ENCODE measurements at regions not wholly inside any gene's neighbourhood (a gene's known extent, or its start where the extent isn't known, plus 50 kb on each side); places are given as distances from the start of the nearest gene placed in this dataset.

DNA sequence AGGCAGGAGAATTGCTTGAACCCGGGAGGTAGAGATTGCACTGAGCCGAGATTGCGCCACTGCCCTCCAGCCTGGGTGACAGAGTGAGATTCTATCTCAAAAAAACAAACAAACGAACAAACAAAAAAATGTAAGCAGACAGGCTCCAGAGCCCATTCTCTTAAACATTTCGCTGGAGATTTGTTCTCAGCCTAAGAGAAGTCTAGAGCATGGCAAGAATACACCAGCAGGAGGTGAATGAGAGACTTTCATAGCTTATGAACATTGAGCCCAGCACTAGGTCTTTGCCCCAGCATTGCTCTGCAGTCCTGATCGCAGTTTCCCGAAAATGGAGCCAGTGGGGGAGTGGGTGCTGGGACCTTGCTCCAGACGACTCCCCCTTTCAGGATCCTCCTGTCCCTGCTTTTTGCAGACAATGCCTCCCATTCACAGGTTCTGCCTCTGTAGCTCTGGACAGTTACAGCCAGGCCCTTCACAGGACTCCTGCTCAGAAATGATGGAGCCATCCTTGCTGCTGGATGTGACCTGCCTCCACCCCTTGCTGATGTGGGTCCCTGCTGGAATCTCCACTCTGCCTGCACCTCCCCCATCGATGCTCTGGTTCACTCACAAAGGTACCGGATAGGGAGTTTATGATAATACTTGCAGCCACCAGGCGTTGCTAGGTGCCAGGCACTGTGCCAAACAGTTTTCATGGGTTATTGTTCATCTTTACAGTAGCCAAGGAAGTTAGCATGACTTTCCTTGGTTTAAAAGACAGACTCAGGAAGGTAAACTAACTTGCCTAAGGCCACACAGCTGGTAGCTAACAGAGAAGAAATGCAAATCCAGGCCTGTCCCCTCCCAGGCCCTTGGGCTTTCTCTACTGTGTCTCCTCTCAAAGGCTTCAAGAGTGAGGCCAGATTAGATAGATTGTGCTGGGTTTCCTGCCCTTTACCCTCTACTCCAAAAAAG is 329.7 kb upstream of the TLE3 start:
- intact Hi-C loops (cut with DNase I) = no loop called here
- ATAC-seq = no peak
- DNase-seq = no peak

DNA sequence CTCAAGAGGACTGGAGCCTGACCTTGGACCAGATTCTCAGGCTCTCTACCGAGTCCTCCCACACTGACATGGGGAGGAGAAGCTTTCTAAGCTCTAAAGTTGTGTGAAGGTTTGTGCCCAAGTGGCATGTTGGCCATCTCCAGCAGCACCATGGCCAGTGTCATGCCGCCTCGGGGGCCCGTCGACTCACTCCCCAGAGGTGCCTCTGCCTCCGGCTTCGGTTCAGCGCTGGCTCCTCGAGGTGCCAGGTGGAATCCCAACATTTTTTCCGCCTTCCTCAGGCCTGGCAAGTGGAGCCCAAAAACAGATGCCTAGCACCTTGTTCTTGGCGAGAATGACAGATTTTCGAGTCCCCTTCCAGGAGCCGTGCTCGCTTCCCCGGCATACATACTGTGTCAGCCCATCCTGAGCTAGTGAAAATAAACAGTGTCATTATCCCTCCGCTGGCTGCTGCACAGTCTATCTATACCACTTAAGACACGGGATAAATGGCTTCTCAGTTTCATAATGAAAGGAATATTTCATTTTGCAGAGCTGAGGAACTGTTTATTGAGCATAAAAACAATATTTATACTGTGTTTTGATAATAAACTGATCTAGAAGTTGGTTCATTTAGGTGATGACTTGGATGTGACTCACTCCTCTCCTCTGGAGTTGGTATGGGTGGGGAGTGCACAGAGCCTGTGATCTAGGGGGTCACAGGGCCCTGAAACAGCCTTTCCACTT is 328.5 kb upstream of the TLE3 start:
- no peak for DNase-seq
- ATAC-seq = no peak
- intact Hi-C loops (cut with DNase I) = no loop called here

DNA sequence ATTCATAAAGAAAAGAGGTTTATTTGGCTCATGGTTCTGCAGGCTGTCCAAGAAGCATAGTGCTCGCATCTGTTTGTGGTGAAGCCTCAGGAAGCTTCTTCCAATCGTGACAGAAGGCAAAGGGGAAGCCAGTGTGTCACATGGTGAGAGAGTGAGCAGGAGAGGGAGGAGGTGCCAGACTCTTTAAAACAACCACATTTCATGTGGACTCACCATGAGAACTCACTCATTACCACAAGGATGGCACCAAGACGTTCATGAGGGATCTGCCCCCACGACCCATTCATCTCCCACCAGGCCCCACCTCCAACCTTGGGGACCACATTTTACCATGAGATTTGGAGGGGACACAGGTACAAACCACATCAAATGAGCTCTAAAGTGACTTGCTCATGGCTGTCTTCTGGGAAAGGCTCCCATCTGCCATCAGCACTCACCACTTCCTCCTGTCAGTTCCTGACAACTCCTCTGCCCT is 327.3 kb upstream of the TLE3 start:
- ATAC-seq = no peak
- DNase-seq = no peak
- intact Hi-C loops (cut with DNase I) = no loop called here

DNA sequence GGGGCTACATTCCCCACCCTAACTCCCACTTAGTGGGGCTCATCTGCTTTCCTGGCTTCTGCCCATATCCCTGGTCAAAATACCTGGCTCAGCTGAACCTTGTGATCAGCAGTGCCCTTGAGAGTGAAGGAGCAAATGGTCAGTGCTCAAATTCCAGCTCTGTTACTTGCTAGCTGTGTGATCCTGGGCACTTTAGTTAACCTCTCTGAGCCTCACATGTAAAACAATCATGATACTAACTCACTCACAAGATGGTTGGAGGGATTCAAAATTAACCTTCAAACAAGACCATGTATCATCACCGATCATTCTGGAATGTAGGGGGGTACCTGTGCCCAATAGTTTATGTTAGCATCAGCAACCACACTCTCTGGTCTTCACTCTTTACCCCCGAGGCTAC is 325.6 kb upstream of the TLE3 start:
- intact Hi-C loops (cut with DNase I) = no loop called here
- no peak for ATAC-seq
- DNase-seq = no peak

GRCh38 chr15:70422342-70422741 is 324.6 kb upstream of the TLE3 start:
- DNase-seq = no peak
- ATAC-seq = no peak
- intact Hi-C loops (cut with DNase I) = no loop called here

- no peak for DNase-seq
- intact Hi-C loops (cut with DNase I) = no loop called here
- ATAC-seq = no peak
Measured at GRCh38 chr15:70420948-70421482, 323.3 kb upstream of the TLE3 start.

- DNase-seq (no peak), ATAC-seq (no peak)
Measured at GRCh38 chr15:70420086-70420947, 322.6 kb upstream of the TLE3 start.

DNA sequence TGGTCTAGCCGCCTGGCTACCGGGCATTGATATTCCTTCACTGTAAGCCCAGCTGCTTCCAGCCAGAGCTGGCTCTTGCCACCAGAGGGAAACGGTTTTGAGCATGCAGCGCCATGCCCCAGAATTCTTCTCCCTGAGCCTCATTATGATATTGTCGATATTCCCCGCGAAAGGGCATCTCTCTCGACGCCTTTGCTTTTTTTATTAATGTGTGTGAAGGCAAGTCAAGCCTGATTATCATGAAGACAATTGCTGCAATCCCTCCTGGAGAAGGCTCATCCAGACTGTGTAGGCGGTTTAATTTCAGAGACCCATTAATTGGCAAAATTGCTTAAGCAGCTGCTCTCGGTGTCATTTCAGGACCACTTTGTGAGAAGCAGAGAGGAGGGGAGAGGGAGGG is 321.2 kb upstream of the TLE3 start:
- ATAC-seq (no peak), DNase-seq (no peak)
- intact Hi-C loops (cut with DNase I) = no loop called here

More at GRCh38 chr15:70420086-70420947, 322.6 kb upstream of the TLE3 start:
- intact Hi-C loops (cut with DNase I) = no loop called here

- intact Hi-C loops (cut with DNase I) = no loop called here
- ATAC-seq (no peak), DNase-seq (no peak)
Measured at GRCh38 chr15:70417535-70417934, 319.8 kb upstream of the TLE3 start.

DNA sequence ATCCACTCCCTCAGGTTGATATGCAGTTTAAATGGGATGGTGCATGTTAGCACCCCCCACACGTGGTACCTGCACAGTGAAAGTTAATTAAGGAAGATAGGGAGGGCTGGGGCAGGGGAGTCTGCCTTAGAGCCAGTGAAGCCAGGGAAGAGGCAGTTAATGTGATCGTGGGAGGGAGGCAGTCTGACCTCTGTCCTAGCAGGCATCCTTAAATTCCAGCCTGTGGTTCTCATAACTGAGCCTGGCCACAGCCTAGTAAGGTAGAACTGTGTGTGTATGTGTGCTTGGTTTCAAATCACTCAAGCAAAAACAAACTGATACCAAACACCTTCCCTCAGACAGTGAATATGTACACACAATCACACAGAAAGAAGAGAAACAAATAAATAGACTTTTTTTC is 319.1 kb upstream of the TLE3 start:
- intact Hi-C loops (cut with DNase I) = no loop called here
- no peak for ATAC-seq
- DNase-seq = no peak

DNA sequence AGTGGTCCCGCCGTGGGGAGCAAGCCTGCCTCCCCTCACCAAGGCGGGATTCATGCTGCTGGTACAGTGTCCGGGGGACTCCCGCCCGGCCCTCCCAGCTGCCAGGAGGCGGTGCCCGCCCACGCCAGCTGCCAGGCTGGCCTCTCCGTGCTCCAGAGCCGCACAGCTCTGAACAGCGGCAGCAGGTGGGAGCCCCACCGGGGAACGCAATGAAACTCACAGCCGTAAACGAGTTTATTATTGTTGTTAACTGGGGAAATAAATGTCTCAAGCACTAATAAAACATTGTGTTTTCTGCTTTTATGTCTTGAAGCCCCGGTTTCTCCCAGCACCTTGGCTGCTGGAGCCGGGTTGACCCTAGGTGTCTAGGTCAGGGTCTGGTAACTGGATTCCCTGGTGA is 317.7 kb upstream of the TLE3 start:
- intact Hi-C loops (cut with DNase I) = no loop called here
- DNase-seq (no peak), ATAC-seq (no peak)

DNA sequence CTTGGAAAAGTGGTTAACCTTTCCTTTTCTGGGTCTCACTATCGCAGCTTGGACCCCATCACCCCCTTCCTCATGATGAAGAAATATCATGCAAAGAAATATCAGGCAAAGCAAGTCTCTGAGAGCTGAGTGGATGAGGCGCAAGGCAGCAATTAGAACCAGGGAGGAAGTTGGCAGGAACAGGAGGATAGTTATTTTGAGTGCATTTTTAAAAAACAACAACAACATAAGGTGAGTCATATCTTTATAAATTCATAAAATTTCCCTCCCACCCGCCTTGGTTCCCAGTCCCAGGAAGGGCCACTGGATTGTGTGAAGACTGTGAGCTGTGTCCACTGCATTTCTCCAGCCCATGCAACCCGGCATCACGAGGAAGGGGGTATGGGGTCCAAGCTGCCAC is 316.9 kb upstream of the TLE3 start:
- intact Hi-C loops (cut with DNase I) = no loop called here
- DNase-seq = no peak
- ATAC-seq = no peak

DNA sequence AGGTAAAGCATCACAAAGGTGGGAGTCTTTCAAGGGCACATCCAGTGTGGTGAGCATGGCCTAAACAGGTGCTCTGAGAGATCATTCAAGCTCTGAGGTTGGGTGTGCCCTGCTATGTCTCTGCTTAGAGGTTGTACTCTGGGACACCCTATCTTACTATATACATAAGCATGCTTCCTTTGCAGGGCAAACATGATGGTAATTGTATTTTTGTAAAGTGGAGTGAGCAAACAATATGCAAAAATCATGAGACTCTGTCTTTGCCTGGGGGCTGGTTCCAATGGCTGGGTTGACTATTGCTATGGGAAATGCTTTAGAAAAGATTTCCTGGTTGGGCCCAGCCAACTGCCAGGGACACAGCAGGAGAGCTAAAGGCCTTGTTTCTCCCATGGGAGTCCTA is 315.1 kb upstream of the TLE3 start:
- ATAC-seq (no peak), DNase-seq (no peak)
- intact Hi-C loops (cut with DNase I) = no loop called here

DNA sequence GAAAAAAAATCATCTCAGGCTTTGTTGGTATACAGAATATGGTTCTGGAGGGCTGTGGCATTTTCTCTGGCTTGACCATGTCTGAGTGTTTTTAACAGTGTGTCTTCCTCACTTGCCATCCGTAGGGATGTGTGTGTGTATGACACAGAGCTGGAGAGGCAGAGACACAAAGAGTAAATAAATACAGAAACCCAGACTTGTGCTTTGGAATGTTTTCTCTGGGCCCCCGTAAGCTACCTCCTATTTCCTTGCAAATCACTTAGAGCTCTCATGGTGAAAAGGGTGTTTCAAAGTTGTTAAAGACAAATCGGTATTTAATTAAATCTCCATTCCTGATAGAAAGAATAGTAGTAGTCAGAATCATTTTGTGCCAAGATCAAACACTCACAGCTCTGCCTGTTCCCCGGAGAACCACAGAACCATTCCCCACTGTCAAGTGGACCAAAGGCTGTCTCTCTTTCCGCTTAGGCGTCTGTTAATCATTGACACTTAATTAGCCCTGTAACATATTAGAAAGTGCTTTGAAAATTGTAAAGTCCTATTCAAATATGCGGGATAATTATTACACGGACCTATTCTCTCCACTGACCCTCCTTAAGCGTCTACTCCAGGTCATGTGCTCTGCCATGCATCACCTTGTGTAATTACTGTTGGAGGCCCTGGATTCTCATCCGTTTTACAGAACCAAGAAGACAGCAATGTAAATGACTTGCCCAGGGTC is 313.6 kb upstream of the TLE3 start:
- ATAC-seq (no peak), DNase-seq (no peak)
- intact Hi-C loops (cut with DNase I) = no loop called here

GRCh38 chr15:70410371-70410985 is 312.8 kb upstream of the TLE3 start:
- no peak for ATAC-seq
- no peak for DNase-seq
- intact Hi-C loops (cut with DNase I) = no loop called here

GRCh38 chr15:70409388-70409787 is 311.7 kb upstream of the TLE3 start:
- no peak for DNase-seq
- intact Hi-C loops (cut with DNase I) = no loop called here
- ATAC-seq = no peak

DNA sequence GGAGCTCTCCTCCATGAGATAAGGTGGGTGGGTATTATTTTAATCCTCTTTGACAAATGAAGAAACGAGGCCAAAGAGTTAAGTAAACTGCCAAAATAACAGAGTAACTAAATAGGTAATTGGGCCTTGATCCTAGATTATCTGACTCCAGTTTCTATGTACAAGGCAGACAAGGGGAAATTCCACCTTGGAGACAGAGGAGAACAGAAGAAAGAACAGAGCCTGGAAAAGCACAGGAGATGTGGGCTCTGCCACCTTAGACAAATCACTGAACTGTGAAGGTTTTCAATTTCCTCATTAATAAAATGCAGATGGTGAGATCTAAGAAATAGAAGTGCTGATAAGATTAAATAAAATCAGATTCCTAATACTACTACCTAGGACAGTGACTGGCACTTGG is 310.2 kb upstream of the TLE3 start:
- intact Hi-C loops (cut with DNase I) = no loop called here
- ATAC-seq (no peak), DNase-seq (no peak)

DNA sequence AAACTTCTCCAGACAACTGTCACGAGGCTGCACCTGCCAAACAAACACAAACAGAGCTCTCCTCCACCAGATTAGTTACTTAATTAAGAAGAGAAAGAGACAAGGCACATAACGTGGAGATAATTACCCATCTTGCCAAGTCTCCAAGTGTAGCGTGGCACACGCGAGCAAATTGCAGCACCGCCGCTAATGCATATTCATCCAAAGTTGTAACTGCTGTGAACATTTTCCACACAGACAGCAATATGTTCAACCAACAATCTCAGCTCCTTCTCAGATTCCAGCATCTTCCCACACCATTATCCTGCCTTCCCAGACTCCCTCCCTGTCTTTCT is 309.6 kb upstream of the TLE3 start:
- DNase-seq (no peak), ATAC-seq (no peak)
- intact Hi-C loops (cut with DNase I) = no loop called here

All from left cardiac atrium (tissue), 4 donors.